GM23338 (cell line): ENCODE measurements at regions not wholly inside any gene's neighbourhood (a gene's known extent, or its start where the extent isn't known, plus 50 kb on each side); places are given as distances from the start of the nearest gene placed in this dataset.

Source experiments
- CREB1 ChIP-seq: fragments of 250-450 bp; sonication (Bioruptor Pico); IDR thresholded peaks from 2 replicates; pipeline ENCODE4 v1.5.0; 2020; ENCODE audit warnings: low read depth, mild to moderate bottlenecking, moderate library complexity
- CTCF ChIP-seq, 2 experiments: fragments of 200-600 bp in 1 of 2; sonication (generic) in 1 of 2; conservative IDR thresholded peaks; 2 replicates each; pipeline versions ENCODE4 v1.5.1 to v1.6.1; 2016 to 2017; ENCODE audit warnings: antibody characterized with exemption in 2 of 2, low read depth in 2 of 2, mild to moderate bottlenecking in 2 of 2, moderate library complexity in 1 of 2
- ETS1 ChIP-seq: IDR thresholded peaks from 2 replicates; pipeline ENCODE4 v1.6.1; 2016; ENCODE audit warnings: antibody characterized with exemption
- EZH2 ChIP-seq: fragments of 200-600 bp; sonication (generic); IDR thresholded peaks from one replicate; pipeline ENCODE4 v1.8.0; 2017; ENCODE audit warnings: antibody characterized with exemption, mild to moderate bottlenecking, low read depth; ENCODE audit not compliant: unreplicated experiment
- EZH2phosphoT487 ChIP-seq: fragments of 200-600 bp; sonication (generic); IDR thresholded peaks from one replicate; pipeline ENCODE4 v1.8.1; 2018; ENCODE audit warnings: antibody characterized with exemption; ENCODE audit not compliant: unreplicated experiment
- NANOG ChIP-seq: IDR thresholded peaks from 2 replicates; pipeline ENCODE4 v1.6.1; 2016; ENCODE audit warnings: antibody characterized with exemption, borderline replicate concordance
- POLR2AphosphoS5 ChIP-seq: IDR thresholded peaks from 2 replicates; pipeline ENCODE4 v1.6.1; 2016; ENCODE audit warnings: antibody characterized with exemption, low read depth
- REST ChIP-seq: IDR thresholded peaks from one replicate; pipeline ENCODE4 v1.6.1; 2018; ENCODE audit warnings: antibody characterized with exemption; ENCODE audit not compliant: unreplicated experiment

- TF ChIP-seq CTCF (conservative IDR thresholded peaks at IDR 0.05; ENCODE audit: low read depth in 2 of 2) = no peak
- TF ChIP-seq EZH2 = no peak
- TF ChIP-seq REST = no peak
- TF ChIP-seq POLR2AphosphoS5 = no peak
- TF ChIP-seq CREB1 (CRISPR knock-in tag) = no peak
- TF ChIP-seq EZH2phosphoT487 = no peak
- TF ChIP-seq NANOG = no peak
- no peak for TF ChIP-seq ETS1
Measured at GRCh38 chr14:48546996-48547395, 871.6 kb upstream of the MDGA2 start.
